HG03039 (cell line): ENCODE measurements at regions not wholly inside any gene's neighbourhood (a gene's known extent, or its start where the extent isn't known, plus 50 kb on each side); places are given as distances from the start of the nearest gene placed in this dataset.
A peak's percentile ranks its signal among the peaks of the same experiment; 100 is the strongest.

Experiments
- ATAC-seq: cut with Tn5 transposase; IDR thresholded peaks from one replicate; pipeline ENCODE4 v1.9.1; 2021; ENCODE audit warnings: mild to moderate bottlenecking, moderate library complexity; ENCODE audit not compliant: unreplicated experiment

GRCh38 chr2:41735476-41735875 is 312.3 kb upstream of the PKDCC start:
- ATAC-seq, result no peak

- peak; percentile 89 for ATAC-seq
Observed at GRCh38 chr2:41736105-41736567, 311.7 kb upstream of the PKDCC start.

GRCh38 chr2:41736586-41736985 is 311.2 kb upstream of the PKDCC start:
- peak; percentile 13 for ATAC-seq

DNA sequence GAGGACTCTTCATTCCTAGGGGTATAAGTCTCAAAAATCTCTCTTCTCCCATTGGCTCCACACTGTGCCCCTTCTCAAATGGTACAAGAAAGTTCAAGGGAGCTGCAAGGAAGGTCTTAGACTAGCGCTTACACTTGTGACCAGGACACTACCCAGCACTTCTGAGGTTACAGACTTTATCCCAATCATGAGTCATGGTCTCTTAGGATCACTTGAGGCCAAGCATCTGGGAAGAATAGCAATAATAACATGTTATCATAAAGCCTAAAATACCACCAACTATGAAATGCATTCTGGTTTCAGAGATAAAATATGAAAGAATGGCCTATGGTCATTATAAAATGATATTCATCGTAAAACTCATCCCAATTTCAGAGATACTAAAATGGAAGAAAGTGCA is 309.9 kb upstream of the PKDCC start:
- ATAC-seq, result no peak

- peak; percentile 98 for ATAC-seq
Observed at GRCh38 chr2:41741951-41742595, 305.7 kb upstream of the PKDCC start.

- no peak for ATAC-seq
Observed at GRCh38 chr2:41743324-41743723, 304.5 kb upstream of the PKDCC start.

GRCh38 chr2:41750829-41751228 is 297.0 kb upstream of the PKDCC start:
- no peak for ATAC-seq

DNA sequence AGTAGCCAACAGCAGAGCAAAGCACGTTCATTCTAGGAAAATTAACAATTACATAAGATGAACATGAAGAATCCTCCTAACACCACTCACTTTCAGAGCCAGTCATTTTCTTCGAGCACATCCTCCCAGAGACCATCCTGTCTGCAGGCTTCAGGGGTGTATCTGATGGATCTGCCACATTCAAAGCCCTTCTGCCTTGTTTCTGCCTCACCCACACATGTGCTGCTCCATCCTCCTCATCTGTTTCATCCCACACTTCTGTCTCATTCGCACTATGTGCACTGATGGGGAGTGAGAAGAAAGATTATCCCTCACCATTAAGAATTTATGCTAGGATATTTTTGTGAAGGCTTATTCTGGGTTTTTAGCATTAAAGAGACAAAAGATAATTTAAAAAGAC is 287.9 kb upstream of the PKDCC start:
- no peak for ATAC-seq

DNA sequence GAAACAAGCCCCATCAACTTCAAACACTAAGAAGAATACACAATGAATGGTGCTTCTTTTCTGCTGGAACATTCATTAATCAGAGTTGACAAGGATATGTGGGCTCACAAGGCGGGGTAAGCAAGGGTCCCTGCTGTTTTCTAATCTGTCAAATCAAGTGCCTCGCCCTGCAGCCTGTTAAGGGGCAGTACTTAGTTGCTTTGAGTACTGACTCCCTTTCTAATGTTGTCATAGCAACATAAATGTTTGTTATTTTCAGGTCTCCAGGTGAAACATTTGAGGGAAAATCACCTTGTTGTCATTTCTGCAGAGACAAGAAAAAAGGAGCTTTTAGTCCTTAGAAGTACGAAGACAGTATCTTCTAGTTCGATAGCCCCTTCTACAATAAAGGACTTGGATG is 284.7 kb upstream of the PKDCC start:
- no peak for ATAC-seq

DNA sequence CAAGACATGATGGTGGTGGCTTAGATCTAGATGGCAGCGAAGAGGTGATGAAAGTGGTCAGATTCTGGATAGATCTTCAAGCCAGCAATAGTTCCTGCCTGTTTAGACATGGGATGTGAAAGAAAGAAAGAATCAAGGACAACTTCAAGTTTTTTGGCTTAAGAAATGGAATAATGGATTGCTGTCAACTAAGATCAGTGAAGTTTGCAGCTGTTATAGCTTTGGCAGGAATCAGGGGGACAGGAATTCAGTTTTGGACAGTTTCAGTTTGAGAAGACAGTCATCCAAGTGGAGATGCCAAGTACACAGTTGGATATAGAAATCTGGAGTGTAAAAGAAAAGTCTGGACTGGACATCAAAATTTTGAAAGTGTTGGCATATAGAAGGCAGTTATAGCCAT is 283.7 kb upstream of the PKDCC start:
- no peak for ATAC-seq

- ATAC-seq, result no peak
Observed at GRCh38 chr2:41764919-41765318, 282.9 kb upstream of the PKDCC start.

- ATAC-seq, result no peak
Observed at GRCh38 chr2:41768310-41768709, 279.5 kb upstream of the PKDCC start.

DNA sequence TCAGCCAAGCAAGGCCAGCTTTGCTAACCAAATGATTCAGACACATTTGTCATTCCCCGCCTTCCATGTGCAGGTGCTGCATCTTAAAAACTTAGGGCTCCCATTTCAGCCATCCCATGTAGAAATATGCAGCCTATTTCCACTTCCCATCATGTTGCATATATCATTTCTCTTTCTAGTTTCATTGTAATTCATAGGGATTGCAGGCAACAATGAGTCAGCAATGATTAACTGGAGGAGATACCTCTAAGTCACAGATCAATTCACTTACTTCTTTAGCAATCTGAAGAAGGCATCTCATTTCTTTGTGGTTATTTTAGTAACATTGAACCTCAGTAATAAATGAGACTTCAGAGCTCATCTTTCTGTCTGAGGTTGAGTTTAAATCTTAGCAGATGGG is 276.1 kb upstream of the PKDCC start:
- ATAC-seq, result no peak

- no peak for ATAC-seq
Observed at GRCh38 chr2:41772697-41773096, 275.1 kb upstream of the PKDCC start.

GRCh38 chr2:41774011-41774605 is 273.7 kb upstream of the PKDCC start:
- ATAC-seq, result no peak

- ATAC-seq, result no peak
Observed at GRCh38 chr2:41775366-41776025, 272.3 kb upstream of the PKDCC start.

- no peak for ATAC-seq
Observed at GRCh38 chr2:41779888-41780287, 267.9 kb upstream of the PKDCC start.

- no peak for ATAC-seq
Observed at GRCh38 chr2:41782306-41783158, 265.3 kb upstream of the PKDCC start.

- ATAC-seq, result no peak
Observed at GRCh38 chr2:41784496-41784895, 263.3 kb upstream of the PKDCC start.

DNA sequence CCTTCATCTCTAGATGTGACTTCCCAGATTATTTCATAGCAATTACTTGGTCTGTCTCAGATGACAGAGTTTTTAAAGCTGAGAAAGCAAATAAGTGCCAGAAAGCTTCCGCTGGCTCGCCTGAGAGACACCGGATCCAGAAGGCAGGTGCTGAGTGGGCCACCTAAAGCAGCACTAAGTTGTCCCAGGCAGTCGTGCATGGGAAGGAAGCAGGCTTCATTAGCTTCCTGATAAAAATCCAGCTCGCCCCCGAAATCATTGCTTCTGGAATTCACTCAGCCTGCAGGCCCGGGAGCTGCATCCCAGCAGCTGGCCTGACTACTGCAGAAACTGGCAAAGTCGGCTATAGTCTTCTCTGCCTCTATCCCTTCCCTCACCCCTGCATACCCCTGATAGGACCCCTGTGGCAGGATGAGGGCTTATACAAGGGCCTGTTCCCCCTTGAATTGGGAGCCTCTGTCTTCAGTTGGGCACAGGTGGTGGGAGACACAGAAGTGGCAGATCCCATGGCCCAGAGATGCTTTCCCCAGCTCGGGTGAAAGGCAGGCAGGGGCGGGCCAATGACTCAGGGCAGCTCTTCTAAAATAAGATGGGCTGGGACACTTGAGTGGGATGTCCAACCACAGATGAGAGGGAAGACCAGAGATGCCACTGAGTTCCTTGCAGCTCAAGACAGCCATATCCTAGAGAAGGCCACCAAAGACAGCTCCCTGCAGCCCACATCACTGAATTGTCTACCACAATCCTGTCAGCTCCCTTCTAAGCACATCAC is 262.4 kb upstream of the PKDCC start:
- no peak for ATAC-seq

DNA sequence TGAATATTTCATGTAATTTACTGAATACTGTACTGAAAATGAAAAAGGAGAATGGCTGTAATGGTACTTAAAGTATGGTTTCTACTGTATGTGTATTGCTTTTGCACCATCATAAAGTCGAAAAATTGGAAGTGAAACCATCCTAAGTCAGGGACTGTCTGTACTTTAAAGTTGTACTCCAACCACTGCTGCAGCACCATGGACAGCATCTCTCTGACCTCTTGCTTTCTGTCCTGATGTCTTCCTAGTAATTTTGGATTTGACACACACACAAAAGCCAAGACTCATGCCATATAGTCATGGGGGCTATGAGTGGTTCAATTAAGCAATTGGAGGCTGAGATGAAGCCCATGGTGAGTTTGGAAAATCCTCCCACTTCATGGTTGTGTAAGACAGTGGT is 256.3 kb upstream of the PKDCC start:
- no peak for ATAC-seq
